ENCODE measurements at regions not wholly inside any gene's neighbourhood (a gene's known extent, or its start where the extent isn't known, plus 50 kb on each side); places are given as distances from the start of the nearest gene placed in this dataset.

- TF ChIP-seq SP1 (IDR thresholded peaks at IDR 0.05; ENCODE audit: low read depth), result no peak
- no peak for TF ChIP-seq CTCF (IDR thresholded peaks at IDR 0.05 in 2 of 3, conservative IDR thresholded peaks at IDR 0.05 in 1 of 3; ENCODE audit: borderline replicate concordance in 1 of 3, insufficient read depth in 1 of 3, low read depth in 2 of 3, low read length in 2 of 3)
- TF ChIP-seq ZNF274 (IDR thresholded peaks at IDR 0.05; ENCODE audit: low read depth, low read length), result no peak
- no peak for TF ChIP-seq ZFX (IDR thresholded peaks at IDR 0.05)
- TF ChIP-seq CEBPB (IDR thresholded peaks at IDR 0.05; ENCODE audit: low read depth), result no peak
- no peak for TF ChIP-seq EZH2phosphoT487 (IDR thresholded peaks at IDR 0.05; ENCODE audit: borderline replicate concordance)
- no peak for TF ChIP-seq REST (IDR thresholded peaks at IDR 0.05; ENCODE audit: low read depth)
- TF ChIP-seq POLR2AphosphoS5 (IDR thresholded peaks at IDR 0.05; ENCODE audit: low read depth, low read length), result no peak
- no peak for TF ChIP-seq YY1 (IDR thresholded peaks at IDR 0.05; ENCODE audit: extremely low read depth, insufficient replicate concordance, low read depth, low read length)
- no peak for TF ChIP-seq POLR2A (IDR thresholded peaks at IDR 0.05; ENCODE audit: borderline replicate concordance, extremely low read depth, insufficient read depth, insufficient read length)
- TF ChIP-seq EZH2 (IDR thresholded peaks at IDR 0.05), result no peak
- TF ChIP-seq JUND (IDR thresholded peaks at IDR 0.05), result no peak
- TF ChIP-seq RAD21 (IDR thresholded peaks at IDR 0.05; ENCODE audit: low read depth), result no peak
- no peak for TF ChIP-seq FOSL1 (IDR thresholded peaks at IDR 0.05; ENCODE audit: low read depth)
Observed at GRCh38 chr3:27888562-27888961, 166.4 kb upstream of the EOMES start.
